ENCODE measurements at regions not wholly inside any gene's neighbourhood (a gene's known extent, or its start where the extent isn't known, plus 50 kb on each side); places are given as distances from the start of the nearest gene placed in this dataset.

GRCh38 chr1:245043611-245043940, 111.2 kb upstream of the KIF26B start:
- TF ChIP-seq POLR2A (IDR thresholded peaks at IDR 0.05; ENCODE audit: low read depth, low read length): no peak
- TF ChIP-seq TAF1 (IDR thresholded peaks at IDR 0.05; ENCODE audit: low read depth, low read length): no peak
- TF ChIP-seq PAX5 (IDR thresholded peaks at IDR 0.05; ENCODE audit: insufficient read depth, low read length, severe bottlenecking): no peak
- no peak for TF ChIP-seq POLR2AphosphoS5 (IDR thresholded peaks at IDR 0.05; ENCODE audit: low read depth, low read length)
